GM19238 (cell line): ENCODE measurements at regions not wholly inside any gene's neighbourhood (a gene's known extent, or its start where the extent isn't known, plus 50 kb on each side); places are given as distances from the start of the nearest gene placed in this dataset.
"Not testable (repeated sequence)": the region's sequence is repeated elsewhere in the genome, so short reads cannot be mapped to it uniquely, and the experiment has no call there.

Source experiments
- DNase-seq: peaks from one replicate; pipeline ENCODE4 v3.0.0; 2011; ENCODE audit warnings: low spot score; ENCODE audit not compliant: insufficient read length

- DNase-seq = no peak
Observed at GRCh38 chrX:130467936-130468335, 66.1 kb downstream of the RBMX2 start.

GRCh38 chrX:130468395-130468923 is 66.7 kb downstream of the RBMX2 start:
- no peak for DNase-seq

- no peak for DNase-seq
Observed at GRCh38 chrX:130482871-130483270, 81.1 kb downstream of the RBMX2 start.

GRCh38 chrX:130485870-130486269 is 84.1 kb downstream of the RBMX2 start:
- no peak for DNase-seq

- DNase-seq = not testable (repeated sequence)
Observed at GRCh38 chrX:130495502-130495901, 93.7 kb downstream of the RBMX2 start.

GRCh38 chrX:130497531-130497930 is 95.7 kb downstream of the RBMX2 start:
- no peak for DNase-seq

- no peak for DNase-seq
Observed at GRCh38 chrX:130498653-130499274, 97.0 kb downstream of the RBMX2 start.

DNA sequence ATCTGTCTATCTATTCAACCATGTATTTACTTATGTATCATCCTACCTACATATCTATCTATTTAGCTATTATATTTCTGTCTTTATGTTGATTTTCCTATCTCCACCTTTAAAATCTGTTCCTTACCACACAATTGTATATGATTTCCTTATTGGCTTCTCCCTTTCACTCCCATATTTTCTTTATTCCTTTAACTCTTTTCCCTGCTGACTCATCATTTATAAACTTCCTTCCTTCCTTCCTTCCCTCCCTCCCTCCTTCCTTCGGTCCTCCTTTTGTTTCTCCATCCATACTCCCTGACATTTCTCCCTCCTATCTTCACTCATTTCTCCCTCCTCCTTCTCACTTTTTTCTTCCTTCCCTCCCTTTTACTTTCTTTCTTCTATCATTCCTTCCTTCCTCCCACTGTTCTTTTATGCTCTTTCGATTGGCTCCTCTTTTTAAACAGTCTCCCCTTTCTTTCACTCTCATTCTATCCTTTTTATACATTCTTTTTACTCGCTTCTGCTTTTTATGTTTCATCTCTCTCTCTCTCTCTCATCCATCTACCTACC is 100.3 kb downstream of the RBMX2 start:
- no peak for DNase-seq

- DNase-seq = no peak
Observed at GRCh38 chrX:130504019-130504418, 102.2 kb downstream of the RBMX2 start.

GRCh38 chrX:130507015-130507414 is 105.2 kb downstream of the RBMX2 start:
- no peak for DNase-seq

DNA sequence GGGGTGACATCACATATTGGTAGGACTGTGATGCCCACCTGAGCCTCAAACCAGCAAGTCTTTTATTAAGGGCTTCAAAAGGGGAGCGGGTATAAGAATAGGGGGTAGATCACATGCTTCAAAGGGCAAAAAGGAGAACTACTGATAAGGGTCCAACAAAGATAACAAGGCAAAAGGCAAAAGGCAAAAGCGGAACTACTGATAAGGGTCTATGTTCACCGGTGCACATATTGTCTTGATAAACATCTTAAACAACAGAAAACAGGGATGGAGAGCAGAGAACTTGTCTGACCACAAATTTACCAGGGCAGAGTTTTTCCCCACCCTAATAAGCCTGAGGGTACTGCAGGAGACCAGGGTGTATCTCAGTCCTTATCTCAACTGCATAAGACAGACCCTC is 110.7 kb downstream of the RBMX2 start:
- DNase-seq = not testable (repeated sequence)

- DNase-seq = no peak
Observed at GRCh38 chrX:130516123-130516522, 114.3 kb downstream of the RBMX2 start.

DNA sequence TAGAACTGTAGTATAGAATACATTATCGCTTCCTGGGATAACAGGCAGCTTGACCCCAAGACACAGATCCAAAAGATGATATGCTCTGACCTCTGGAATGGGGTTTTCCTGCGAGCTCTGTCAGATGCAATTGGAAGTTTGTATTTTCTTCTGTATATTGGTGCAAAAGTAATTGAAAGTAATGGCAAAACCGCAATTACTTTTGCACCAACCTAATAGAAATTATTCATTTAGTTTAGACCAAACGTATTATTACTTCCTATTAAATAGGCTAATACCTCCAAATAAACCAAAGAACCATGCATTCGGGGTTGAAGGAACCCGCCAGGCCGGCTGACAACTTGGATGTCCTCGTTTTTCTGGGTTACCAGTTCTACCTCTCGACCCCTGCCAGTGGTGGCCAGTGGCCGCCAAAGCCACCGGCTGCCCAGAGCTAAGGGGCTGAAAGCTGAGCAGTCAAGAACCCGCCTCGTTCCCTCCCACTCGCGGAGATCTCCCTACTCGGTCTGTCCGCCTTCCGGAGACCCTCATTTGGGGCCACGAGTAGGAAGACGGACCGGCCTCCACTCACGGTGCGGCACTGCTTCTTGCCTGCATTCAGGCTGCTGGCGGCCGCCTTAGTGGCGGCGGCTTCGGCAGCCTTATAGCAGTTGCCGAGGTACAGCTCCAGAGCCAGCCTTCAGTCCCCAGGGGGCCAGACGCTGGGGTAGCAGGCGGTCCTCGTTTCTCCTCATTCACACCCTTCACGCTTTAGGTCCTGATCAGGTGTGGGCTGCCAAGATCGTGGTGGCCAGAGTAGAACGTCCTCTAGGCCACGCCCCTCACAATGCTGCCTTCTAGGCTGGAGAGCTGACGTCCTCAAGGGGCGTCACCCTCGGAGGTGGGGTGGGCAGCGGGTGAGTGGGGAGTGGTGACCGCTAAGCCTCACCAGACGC is 121.9 kb downstream of the RBMX2 start:
- no peak for DNase-seq

DNA sequence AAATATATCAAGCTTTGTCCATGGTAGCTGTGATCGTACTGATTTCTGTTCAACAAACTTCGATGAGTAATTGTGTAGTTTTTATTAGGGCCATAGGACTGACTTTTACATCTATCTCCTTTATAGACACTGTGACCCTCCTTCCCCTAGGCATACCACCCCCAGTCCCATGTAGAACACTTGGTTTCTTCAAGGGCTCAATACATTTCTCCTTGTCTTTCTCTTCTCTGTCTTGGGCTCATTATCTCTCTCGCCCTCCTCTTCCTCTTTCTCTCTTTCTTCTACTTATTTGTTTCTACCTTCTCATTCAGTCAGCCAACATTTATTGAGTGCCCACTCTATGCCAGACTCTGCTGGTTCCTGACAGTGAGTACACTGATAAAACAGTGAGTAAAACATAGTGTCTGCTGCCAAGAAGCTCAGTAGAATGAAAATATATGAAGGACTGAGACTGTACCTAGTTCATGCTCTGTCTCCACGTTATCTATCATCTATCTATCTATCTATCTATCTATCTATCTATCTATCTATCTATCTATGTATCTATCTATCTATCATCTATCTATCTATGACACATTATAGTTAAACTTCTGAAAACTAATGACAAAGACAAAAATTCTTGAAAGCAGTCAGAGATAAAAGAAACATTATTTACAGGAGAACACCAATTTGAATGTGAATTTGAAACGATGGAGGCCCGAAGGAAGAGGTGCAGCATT is 122.8 kb downstream of the RBMX2 start:
- DNase-seq = no peak

DNA sequence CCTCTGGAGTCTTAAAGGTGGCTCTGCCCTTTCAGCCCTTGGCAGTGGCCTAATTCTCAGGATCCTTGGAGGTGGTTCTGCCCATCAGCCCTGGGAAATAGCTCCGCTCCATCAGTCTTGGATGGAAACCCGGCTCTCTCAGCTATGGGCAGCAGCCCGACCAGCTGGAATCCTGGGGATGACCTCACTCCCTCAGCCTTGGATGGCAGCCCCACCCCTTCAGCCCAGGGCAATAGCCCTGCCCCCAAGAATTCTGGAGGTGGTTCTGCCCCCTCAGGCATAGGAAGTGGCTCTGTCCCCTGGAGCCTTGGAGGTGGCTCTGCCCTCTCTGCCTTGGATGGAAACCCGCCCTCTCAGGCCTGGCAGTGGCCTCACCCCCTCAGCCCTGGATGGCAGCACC is 127.7 kb downstream of the RBMX2 start:
- no peak for DNase-seq

DNA sequence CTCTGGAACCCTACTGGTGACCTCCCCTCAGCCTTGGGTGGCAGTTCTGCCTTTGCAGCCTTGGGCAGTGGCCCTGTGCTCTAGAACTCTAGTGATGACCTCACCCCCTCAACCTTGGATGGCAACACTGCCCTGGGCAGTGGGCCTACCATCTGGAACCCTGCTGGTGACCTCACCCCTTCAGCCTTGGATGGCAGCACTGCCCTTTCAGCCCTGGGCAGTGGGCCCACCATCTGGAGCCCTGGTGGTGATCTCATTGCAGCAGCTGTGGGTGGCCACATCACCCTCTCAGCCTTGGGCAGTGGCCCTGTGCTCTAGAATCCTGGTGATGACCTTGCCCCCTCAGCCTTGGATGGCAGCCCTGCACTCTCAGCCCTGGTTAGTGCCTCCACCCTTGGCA is 129.3 kb downstream of the RBMX2 start:
- no peak for DNase-seq

DNA sequence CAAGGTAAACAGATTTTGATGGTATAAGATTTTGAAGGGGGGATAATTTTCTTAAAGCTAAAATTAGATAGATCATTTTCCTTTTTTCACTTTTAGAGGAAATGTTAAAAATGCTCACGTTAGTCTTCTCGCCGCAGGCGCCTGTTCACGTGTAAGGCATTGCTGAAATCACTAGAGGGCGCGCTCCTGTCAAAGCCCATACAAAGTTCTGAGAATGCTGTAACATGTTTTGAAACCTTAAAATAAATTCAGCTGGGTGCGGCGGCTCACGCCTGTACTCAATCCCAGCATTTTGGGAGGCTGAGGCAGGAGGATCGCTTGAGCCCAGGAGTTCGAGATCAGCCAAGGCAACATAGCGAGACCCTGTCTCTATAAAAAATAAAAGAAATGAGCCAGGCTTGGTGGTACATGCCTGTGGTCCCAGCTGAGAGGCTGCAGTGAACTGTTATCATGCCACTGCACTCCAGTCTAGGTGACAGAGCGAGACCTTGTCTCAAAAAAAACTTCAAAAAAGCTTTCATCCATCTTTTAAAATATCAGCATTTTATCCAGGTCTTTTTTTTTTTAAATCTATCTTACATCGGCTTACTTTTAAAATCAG is 138.0 kb downstream of the RBMX2 start:
- DNase-seq = peak; percentile 19

DNA sequence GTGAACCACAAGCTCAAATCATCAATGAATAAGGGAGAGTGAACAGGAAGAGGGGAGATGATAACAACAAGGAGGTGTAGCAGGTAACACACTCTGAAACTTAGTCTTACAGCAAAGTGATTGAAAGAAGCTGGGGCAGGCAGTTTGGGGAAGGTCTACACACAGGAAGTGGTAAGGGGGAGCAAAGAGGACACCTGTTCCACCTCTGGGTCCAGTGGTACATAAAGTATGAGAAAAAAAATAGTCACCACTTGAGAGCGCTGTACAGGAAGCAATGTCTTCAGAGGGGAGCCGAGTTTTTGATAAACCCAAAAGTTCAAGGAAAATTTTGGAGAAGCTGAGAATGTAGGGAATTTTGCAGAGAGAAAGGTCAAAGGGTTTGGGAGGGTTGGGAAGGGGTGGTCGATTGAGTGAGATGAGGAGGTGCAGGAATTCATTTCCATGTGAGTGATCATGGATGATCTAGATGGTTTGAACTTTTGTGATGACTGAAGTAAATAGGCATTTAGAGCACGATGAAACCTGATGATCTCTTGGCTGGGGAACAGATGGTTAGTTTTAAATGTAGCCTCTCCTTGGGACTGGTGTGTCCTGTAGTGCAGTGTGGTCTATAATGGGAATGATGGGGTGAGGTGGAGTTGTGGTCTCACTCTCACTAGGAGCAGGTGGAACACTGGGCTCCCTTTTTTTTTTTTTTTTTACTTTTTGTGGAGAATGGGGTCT is 142.0 kb downstream of the RBMX2 start:
- no peak for DNase-seq

- DNase-seq = no peak
Observed at GRCh38 chrX:130545796-130546195, 144.0 kb downstream of the RBMX2 start.

GRCh38 chrX:130549382-130549781 is 147.6 kb downstream of the RBMX2 start:
- DNase-seq = not testable (repeated sequence)
